Esophagus muscularis mucosa (tissue), 4 donors: ENCODE measurements at regions not wholly inside any gene's neighbourhood (a gene's known extent, or its start where the extent isn't known, plus 50 kb on each side); places are given as distances from the start of the nearest gene placed in this dataset.
A peak's percentile ranks its signal among the peaks of the same experiment; 100 is the strongest.
"Not testable (repeated sequence)": the region's sequence is repeated elsewhere in the genome, so short reads cannot be mapped to it uniquely, and the experiment has no call there.

Source experiments
- DNase-seq: peaks from one replicate; pipeline ENCODE4 v3.0.0-alpha.2; 2017; ENCODE audit errors: extremely low spot score
- H3K27ac ChIP-seq, 4 donors: fragments of 200-600 bp; sonication (generic); replicated peaks in 1 of 4; 1 replicate in 3 of 4; 2 replicates in 1 of 4; pipeline ENCODE4 v1.5.1; 2016 to 2019; ENCODE audit warnings: mild to moderate bottlenecking in 1 of 4
- H3K27me3 ChIP-seq, 4 donors: fragments of 200-600 bp; sonication (generic); one replicate each; pipeline versions ENCODE4 v1.5.1 to v1.6.0; 2016 to 2019
- H3K36me3 ChIP-seq, 4 donors: fragments of 200-600 bp; sonication (generic); one replicate each; pipeline ENCODE4 v1.5.1; 2016 to 2019
- H3K4me1 ChIP-seq, 4 donors: fragments of 200-600 bp; sonication (generic); one replicate each; pipeline ENCODE4 v1.5.1; 2016 to 2019
- H3K4me3 ChIP-seq, 4 donors: fragments of 200-600 bp; sonication (generic); 1 replicate in 2 of 4; 2 replicates in 2 of 4; pipeline ENCODE4 v1.5.1; 2016 to 2019; ENCODE audit warnings: mild to moderate bottlenecking in 4 of 4, moderate library complexity in 1 of 4
- H3K9me3 ChIP-seq, 4 donors: fragments of 200-600 bp; sonication (generic); 1 replicate in 3 of 4; 2 replicates in 1 of 4; pipeline ENCODE4 v1.5.1; 2016 to 2019
- WGBS: methylation state at CpG from one replicate; pipeline ENCODE4 v1.1.5; 2018; 5-methylcytosine and 5-hydroxymethylcytosine counted together
- intact Hi-C: fragments of 100-400 bp; cut with DNase I; formaldehyde crosslinking; loops from one replicate; pipeline ENCODE4 v1.15.1; 2023
- small RNA-seq, 3 donors: library from RNA; depleted of rRNA; stranded (forward); fragments of <200 nt; gene quantifications; one replicate each; pipeline ENCODE3, GENCODE V24; 2016
- TF ChIP-seq, protein P1 (sequence below), 3 experiments: fragments of 200-600 bp in 2 of 3; fragments of 450-650 bp in 1 of 3; sonication (generic) in 2 of 3; IDR thresholded peaks; one replicate each; pipeline ENCODE4 v1.5.1; 2017 to 2019; ENCODE audit warnings: antibody characterized with exemption in 3 of 3, mild to moderate bottlenecking in 2 of 3, moderate library complexity in 1 of 3

DNA sequence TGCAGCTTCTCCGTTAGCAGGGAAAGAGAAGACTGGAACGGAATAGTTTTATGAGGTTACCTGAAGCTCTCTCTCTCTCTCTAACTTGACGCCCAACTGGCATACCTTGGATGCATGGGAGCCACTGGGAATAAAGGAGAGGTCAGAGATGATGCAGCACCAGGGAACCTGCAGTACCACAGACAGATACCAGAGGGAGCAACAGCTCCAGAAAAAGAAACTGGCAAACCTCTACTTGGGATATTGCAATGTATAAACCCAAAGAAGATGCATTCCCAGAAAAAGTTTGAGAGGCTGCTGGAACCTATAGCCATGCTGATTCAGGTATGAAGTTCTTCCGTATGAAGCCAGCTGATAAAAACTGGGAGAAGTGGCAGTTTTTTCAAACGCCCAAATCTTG is 2976.1 kb upstream of the TEKT4 start:
- intact Hi-C loops, H3K9me3 ChIP-seq, H3K4me3 ChIP-seq, H3K4me1 ChIP-seq, H3K36me3 ChIP-seq, H3K27me3 ChIP-seq, DNase-seq, H3K27ac ChIP-seq: not testable (repeated sequence)
- 30% methylated on average over 5 of the region's 5 CpGs for WGBS
- TF ChIP-seq, protein P1, sequence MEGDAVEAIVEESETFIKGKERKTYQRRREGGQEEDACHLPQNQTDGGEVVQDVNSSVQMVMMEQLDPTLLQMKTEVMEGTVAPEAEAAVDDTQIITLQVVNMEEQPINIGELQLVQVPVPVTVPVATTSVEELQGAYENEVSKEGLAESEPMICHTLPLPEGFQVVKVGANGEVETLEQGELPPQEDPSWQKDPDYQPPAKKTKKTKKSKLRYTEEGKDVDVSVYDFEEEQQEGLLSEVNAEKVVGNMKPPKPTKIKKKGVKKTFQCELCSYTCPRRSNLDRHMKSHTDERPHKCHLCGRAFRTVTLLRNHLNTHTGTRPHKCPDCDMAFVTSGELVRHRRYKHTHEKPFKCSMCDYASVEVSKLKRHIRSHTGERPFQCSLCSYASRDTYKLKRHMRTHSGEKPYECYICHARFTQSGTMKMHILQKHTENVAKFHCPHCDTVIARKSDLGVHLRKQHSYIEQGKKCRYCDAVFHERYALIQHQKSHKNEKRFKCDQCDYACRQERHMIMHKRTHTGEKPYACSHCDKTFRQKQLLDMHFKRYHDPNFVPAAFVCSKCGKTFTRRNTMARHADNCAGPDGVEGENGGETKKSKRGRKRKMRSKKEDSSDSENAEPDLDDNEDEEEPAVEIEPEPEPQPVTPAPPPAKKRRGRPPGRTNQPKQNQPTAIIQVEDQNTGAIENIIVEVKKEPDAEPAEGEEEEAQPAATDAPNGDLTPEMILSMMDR (IDR thresholded peaks at IDR 0.05), result peak in 1 of 3 experiments; percentile 5

DNA sequence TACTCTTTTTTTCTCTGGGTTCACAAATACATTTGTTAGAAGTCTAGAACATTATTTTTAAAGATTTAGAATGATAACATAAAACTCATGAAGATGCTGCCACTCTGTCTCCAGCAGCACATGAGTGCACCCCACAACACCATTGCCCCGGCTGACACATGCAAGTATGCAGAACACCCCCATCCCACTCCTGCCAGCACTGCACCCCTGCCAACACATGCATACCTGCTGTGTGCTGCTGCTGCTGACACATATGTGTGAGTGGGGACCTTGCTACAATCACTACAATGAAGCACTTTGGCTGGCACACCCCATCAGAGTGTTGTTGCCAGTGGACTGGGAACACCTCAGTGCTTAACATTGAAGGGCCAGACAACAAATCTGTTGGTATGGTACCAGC is 2953.6 kb upstream of the TEKT4 start:
- WGBS, result 75% methylated on average over 1 of the region's 1 CpG
- H3K36me3 ChIP-seq, H3K27me3 ChIP-seq, intact Hi-C loops, H3K27ac ChIP-seq, H3K4me1 ChIP-seq, DNase-seq, H3K9me3 ChIP-seq, H3K4me3 ChIP-seq: not testable (repeated sequence)

Small RNA genes in the stretch of these regions (small RNA-seq; reads per million reads assigned to genes)
- gene AC127391.1, result 0 reads per million in 3 donors
